Esophagus (tissue), 2 donors: ENCODE measurements at regions not wholly inside any gene's neighbourhood (a gene's known extent, or its start where the extent isn't known, plus 50 kb on each side); places are given as distances from the start of the nearest gene placed in this dataset.

Source experiments
- H3K27ac ChIP-seq, 2 donors: one replicate each; pipeline ENCODE4 v1.5.1; 2013; ENCODE audit warnings: low read depth in 2 of 2, mild to moderate bottlenecking in 2 of 2, inconsistent platforms in 1 of 2, low read length in 1 of 2, moderate library complexity in 1 of 2
- H3K27me3 ChIP-seq, 2 donors: one replicate each; pipeline ENCODE4 v1.6.1; 2013; ENCODE audit warnings: low read length in 2 of 2, control low read depth in 1 of 2, mild to moderate bottlenecking in 1 of 2; ENCODE audit not compliant: insufficient read depth in 2 of 2, control insufficient read depth in 1 of 2
- H3K36me3 ChIP-seq, 2 donors: one replicate each; pipeline ENCODE4 v1.6.1; 2013; ENCODE audit warnings: low read length in 1 of 2; ENCODE audit not compliant: control insufficient read depth in 2 of 2, insufficient read depth in 2 of 2
- H3K4me1 ChIP-seq, 2 donors: one replicate each; pipeline ENCODE4 v1.6.1; 2013; ENCODE audit warnings: low read length in 1 of 2; ENCODE audit not compliant: control insufficient read depth in 2 of 2, insufficient read depth in 2 of 2
- H3K4me3 ChIP-seq, 2 donors: one replicate each; pipeline ENCODE4 v1.5.1; 2013; ENCODE audit warnings: low read length in 2 of 2, mild to moderate bottlenecking in 2 of 2, low read depth in 1 of 2, moderate library complexity in 1 of 2
- H3K9me3 ChIP-seq, 2 donors: one replicate each; pipeline ENCODE4 v1.6.1; 2013; ENCODE audit warnings: mild to moderate bottlenecking in 2 of 2, low read depth in 1 of 2, low read length in 1 of 2, moderate library complexity in 1 of 2; ENCODE audit not compliant: control insufficient read depth in 2 of 2, insufficient read depth in 1 of 2
- WGBS, 2 donors: extraction: QIAGEN DNeasy Blood & Tissue Kit; methylation state at CpG; one replicate each; pipeline ENCODE4 v1.1.7; 2013; 5-methylcytosine and 5-hydroxymethylcytosine counted together
- donor health status: healthy with polysubstance abuse.
- donor health status: Bipolar disorder and iron deficiency.

DNA sequence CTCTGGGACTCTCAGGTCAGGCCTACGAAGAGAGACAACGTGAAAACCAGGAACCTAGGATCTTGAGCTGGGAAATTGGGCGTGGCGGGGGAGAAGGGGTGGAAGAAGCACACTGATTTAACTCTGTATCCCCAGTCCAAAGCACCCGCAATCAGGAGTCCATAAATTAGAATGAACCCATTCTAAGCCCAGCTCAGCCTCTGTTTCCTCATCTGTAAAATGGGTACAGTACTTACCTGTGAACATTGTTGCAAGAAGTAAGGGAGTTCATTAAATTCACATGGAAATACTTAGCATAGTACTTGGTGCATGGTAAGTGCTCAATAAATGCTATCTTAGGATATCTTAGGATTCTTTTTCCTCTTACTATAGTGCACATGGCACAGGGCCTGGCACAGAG is 326.7 kb downstream of the BCOR start:
- Histone ChIP-seq H3K4me1 (peaks cover 0 to 4% of the 10 kb centered on the region in 2 donors), H3K4me3 (no peak overlapping the region), H3K27me3 (peaks cover 0 to 3% of the 10 kb centered on the region in 2 donors), H3K36me3 (no peaks in the 10 kb centered on the region), H3K9me3 (no peaks in the 10 kb centered on the region), H3K27ac (no peak overlapping the region)
- 79 to 96% methylated on average over 5 of the region's 5 CpGs for WGBS, 2 donors

DNA sequence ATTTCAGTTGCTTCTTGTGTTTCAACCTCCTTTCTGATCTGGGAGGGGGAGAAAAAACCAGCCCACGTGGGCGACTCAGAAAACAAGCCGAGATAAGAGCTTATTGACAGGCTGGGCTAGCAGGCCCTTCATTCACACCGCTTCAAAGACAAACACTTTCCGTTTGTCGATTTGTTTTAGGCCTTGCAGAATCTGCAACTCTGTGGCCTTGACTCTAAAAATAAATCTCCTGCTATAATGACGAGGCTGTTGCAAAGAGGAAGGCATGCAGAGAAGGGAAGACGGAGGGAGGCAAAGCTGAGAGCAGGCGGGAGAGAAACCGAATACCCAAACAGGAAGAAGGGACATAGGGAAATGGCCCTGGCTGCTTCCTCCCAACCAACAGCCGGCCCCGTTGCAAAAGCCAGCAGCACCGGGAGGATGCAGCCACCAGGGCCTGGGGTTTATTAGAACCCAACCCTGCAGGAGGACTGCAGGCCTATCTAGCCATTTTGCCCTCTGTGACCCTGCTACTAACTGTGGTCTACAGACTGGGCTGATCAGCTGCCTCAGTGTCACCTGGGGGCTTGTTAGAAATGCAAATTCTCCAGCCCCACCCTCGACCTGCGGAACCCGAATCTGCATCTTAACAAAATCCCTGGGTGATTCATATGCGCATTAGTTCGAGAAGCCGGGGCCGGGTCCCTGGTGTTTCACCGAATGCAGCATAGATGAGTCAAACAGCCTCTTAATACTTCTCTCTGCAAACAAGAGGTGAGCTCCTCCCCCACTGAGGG is 325.5 kb downstream of the BCOR start:
- peaks cover 0 to 3% of the 10 kb centered on the region in 2 donors for H3K27me3 ChIP-seq
- peak overlapping the region in 1 of 2 donors; percentile 22 for H3K27ac ChIP-seq
- no peaks in the 10 kb centered on the region for H3K4me1 ChIP-seq
- no peaks in the 10 kb centered on the region for H3K36me3 ChIP-seq
- H3K4me3 ChIP-seq, result no peak overlapping the region
- 32 to 49% methylated on average over 21 of the region's 21 CpGs for WGBS, 2 donors
- no peaks in the 10 kb centered on the region for H3K9me3 ChIP-seq

- WGBS, 2 donors, result 56 to 86% methylated on average over 3 of the region's 3 CpGs
- peaks cover 0 to 3% of the 10 kb centered on the region in 2 donors for H3K27me3 ChIP-seq
- no peak overlapping the region for H3K4me3 ChIP-seq
Measured at GRCh38 chrX:39773150-39773549, 324.6 kb downstream of the BCOR start.

GRCh38 chrX:39773923-39774773 is 323.6 kb downstream of the BCOR start:
- H3K9me3 ChIP-seq, result peaks cover 0 to 4% of the 10 kb centered on the region in 2 donors
- WGBS, 2 donors, result 49 to 81% methylated on average over 19 of the region's 19 CpGs
- H3K27ac ChIP-seq, result no peak overlapping the region
- no peaks in the 10 kb centered on the region for H3K36me3 ChIP-seq
- H3K4me1 ChIP-seq, result no peaks in the 10 kb centered on the region
- H3K27me3 ChIP-seq, result peaks cover 0 to 3% of the 10 kb centered on the region in 2 donors
- no peak overlapping the region for H3K4me3 ChIP-seq

More at GRCh38 chrX:39773150-39773549, 324.6 kb downstream of the BCOR start:
- H3K9me3 ChIP-seq, result peaks cover 0 to 3% of the 10 kb centered on the region in 2 donors
- H3K36me3 ChIP-seq, result no peaks in the 10 kb centered on the region
- no peak overlapping the region for H3K27ac ChIP-seq
- H3K4me1 ChIP-seq, result no peaks in the 10 kb centered on the region

- H3K27ac ChIP-seq, result no peak overlapping the region
- 64 to 72% methylated on average over 5 of the region's 5 CpGs for WGBS, 2 donors
- H3K9me3 ChIP-seq, result peaks cover 0 to 4% of the 10 kb centered on the region in 2 donors
- H3K4me1 ChIP-seq, result no peaks in the 10 kb centered on the region
- no peak overlapping the region for H3K4me3 ChIP-seq
- no peaks in the 10 kb centered on the region for H3K36me3 ChIP-seq
- H3K27me3 ChIP-seq, result peaks cover 0 to 3% of the 10 kb centered on the region in 2 donors
Measured at GRCh38 chrX:39774774-39775328, 322.9 kb downstream of the BCOR start.

GRCh38 chrX:39777623-39778025 is 320.1 kb downstream of the BCOR start:
- 73 to 89% methylated on average over 5 of the region's 5 CpGs for WGBS, 2 donors
- H3K4me3 ChIP-seq, result no peak overlapping the region
- H3K36me3 ChIP-seq, result no peaks in the 10 kb centered on the region
- no peaks in the 10 kb centered on the region for H3K4me1 ChIP-seq
- peaks cover 0 to 3% of the 10 kb centered on the region in 2 donors for H3K27me3 ChIP-seq
- H3K27ac ChIP-seq, result no peak overlapping the region
- peaks cover 0 to 4% of the 10 kb centered on the region in 2 donors for H3K9me3 ChIP-seq

GRCh38 chrX:39779952-39780783 is 317.6 kb downstream of the BCOR start:
- Histone ChIP-seq H3K9me3 (peaks cover 0 to 4% of the 10 kb centered on the region in 2 donors), H3K4me3 (no peak overlapping the region), H3K4me1 (no peaks in the 10 kb centered on the region), H3K36me3 (no peaks in the 10 kb centered on the region), H3K27me3 (no peaks in the 10 kb centered on the region), H3K27ac (no peak overlapping the region)
- 85 to 87% methylated on average over 12 of the region's 12 CpGs for WGBS, 2 donors

GRCh38 chrX:39782276-39782675 is 315.5 kb downstream of the BCOR start:
- Histone ChIP-seq H3K9me3 (peaks cover 0 to 6% of the 10 kb centered on the region in 2 donors), H3K36me3 (no peaks in the 10 kb centered on the region), H3K27ac (no peak overlapping the region), H3K4me1 (no peaks in the 10 kb centered on the region), H3K4me3 (no peak overlapping the region), H3K27me3 (no peaks in the 10 kb centered on the region)
- WGBS, 2 donors, result 76 to 84% methylated on average over 4 of the region's 4 CpGs

DNA sequence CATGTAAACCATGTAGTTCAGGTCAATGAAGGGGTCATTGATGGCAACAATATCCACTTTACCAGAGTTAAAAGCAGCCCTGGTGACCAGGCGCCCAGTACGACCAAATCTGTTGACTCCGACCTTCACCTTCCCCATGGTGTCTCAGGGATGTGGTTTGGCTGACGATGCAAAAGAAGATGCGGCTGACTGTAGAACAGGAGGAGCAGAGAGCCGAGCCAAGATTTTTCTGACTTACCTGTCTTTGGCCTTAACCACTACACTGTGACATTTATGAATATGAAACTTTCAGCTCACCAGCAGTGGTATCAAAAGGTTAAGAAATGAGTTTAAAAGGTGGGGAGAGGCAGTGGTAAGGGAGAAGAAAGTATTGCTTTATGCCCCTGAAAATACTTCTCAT is 309.8 kb downstream of the BCOR start:
- Histone ChIP-seq H3K36me3 (no peaks in the 10 kb centered on the region), H3K4me3 (no peak overlapping the region), H3K4me1 (no peaks in the 10 kb centered on the region), H3K27ac (no peak overlapping the region), H3K27me3 (no peaks in the 10 kb centered on the region), H3K9me3 (peaks cover 0 to 2% of the 10 kb centered on the region in 2 donors)
- WGBS, 2 donors, result 92 to 98% methylated on average over 6 of the region's 6 CpGs
